Tibial nerve (tissue), 3 donors: ENCODE measurements at regions not wholly inside any gene's neighbourhood (a gene's known extent, or its start where the extent isn't known, plus 50 kb on each side); places are given as distances from the start of the nearest gene placed in this dataset.

Experiments used
- POLR2A ChIP-seq, 2 donors: fragments of 450-650 bp; IDR thresholded peaks; one replicate each; pipeline ENCODE4 v1.6.1; 2017; ENCODE audit warnings: antibody characterized with exemption in 2 of 2, mild to moderate bottlenecking in 2 of 2, moderate library complexity in 2 of 2
- TF ChIP-seq, protein P1 (sequence below), 5 experiments: fragments of 200-600 bp in 3 of 5; fragments of 450-650 bp in 2 of 5; sonication (generic) in 3 of 5; IDR thresholded peaks; one replicate each; pipeline ENCODE4 v1.5.1; 2016 to 2019; ENCODE audit warnings: antibody characterized with exemption in 5 of 5, mild to moderate bottlenecking in 3 of 5, moderate library complexity in 2 of 5

GRCh38 chr5:38753141-38753540 lies 92.7 kb upstream of the OSMR start:
- TF ChIP-seq, protein P1, sequence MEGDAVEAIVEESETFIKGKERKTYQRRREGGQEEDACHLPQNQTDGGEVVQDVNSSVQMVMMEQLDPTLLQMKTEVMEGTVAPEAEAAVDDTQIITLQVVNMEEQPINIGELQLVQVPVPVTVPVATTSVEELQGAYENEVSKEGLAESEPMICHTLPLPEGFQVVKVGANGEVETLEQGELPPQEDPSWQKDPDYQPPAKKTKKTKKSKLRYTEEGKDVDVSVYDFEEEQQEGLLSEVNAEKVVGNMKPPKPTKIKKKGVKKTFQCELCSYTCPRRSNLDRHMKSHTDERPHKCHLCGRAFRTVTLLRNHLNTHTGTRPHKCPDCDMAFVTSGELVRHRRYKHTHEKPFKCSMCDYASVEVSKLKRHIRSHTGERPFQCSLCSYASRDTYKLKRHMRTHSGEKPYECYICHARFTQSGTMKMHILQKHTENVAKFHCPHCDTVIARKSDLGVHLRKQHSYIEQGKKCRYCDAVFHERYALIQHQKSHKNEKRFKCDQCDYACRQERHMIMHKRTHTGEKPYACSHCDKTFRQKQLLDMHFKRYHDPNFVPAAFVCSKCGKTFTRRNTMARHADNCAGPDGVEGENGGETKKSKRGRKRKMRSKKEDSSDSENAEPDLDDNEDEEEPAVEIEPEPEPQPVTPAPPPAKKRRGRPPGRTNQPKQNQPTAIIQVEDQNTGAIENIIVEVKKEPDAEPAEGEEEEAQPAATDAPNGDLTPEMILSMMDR (IDR thresholded peaks at IDR 0.05) = no peak
- no peak for TF ChIP-seq POLR2A (IDR thresholded peaks at IDR 0.05)
